WI38 (cell line): ENCODE measurements at regions not wholly inside any gene's neighbourhood (a gene's known extent, or its start where the extent isn't known, plus 50 kb on each side); places are given as distances from the start of the nearest gene placed in this dataset.

Experiments used
- H3K4me3 ChIP-seq: 2 replicates; pipeline ENCODE4 v1.5.1; 2011; ENCODE audit warnings: low read depth, mild to moderate bottlenecking, control low read depth, low read length
- TF ChIP-seq, protein P1 (sequence below): IDR thresholded peaks from 2 replicates; pipeline ENCODE4 v1.5.1; 2012; ENCODE audit warnings: low read depth, mild to moderate bottlenecking, control low read depth, low read length

DNA sequence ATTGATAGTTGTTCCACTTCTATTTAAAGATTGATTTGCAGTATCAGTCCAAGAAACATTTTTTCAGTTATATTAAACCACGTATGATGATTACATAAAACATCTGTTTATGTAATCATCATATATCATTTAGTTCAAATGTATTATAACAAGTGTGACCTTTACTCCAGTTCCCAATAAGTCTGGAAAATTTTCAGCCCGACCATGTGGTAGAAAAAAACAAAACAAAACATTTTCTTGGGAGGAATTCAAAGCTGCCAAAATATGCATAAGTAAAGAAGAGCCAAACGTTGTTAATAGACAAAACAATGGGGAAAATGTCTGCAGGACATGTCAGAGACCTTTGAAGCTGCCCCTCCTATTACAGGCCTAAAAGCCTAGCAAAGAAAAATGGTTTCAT, 709.1 kb downstream of the FAT4 start:
- H3K4me3 ChIP-seq: no peak overlapping the region
- TF ChIP-seq, protein P1, sequence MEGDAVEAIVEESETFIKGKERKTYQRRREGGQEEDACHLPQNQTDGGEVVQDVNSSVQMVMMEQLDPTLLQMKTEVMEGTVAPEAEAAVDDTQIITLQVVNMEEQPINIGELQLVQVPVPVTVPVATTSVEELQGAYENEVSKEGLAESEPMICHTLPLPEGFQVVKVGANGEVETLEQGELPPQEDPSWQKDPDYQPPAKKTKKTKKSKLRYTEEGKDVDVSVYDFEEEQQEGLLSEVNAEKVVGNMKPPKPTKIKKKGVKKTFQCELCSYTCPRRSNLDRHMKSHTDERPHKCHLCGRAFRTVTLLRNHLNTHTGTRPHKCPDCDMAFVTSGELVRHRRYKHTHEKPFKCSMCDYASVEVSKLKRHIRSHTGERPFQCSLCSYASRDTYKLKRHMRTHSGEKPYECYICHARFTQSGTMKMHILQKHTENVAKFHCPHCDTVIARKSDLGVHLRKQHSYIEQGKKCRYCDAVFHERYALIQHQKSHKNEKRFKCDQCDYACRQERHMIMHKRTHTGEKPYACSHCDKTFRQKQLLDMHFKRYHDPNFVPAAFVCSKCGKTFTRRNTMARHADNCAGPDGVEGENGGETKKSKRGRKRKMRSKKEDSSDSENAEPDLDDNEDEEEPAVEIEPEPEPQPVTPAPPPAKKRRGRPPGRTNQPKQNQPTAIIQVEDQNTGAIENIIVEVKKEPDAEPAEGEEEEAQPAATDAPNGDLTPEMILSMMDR: no peak

DNA sequence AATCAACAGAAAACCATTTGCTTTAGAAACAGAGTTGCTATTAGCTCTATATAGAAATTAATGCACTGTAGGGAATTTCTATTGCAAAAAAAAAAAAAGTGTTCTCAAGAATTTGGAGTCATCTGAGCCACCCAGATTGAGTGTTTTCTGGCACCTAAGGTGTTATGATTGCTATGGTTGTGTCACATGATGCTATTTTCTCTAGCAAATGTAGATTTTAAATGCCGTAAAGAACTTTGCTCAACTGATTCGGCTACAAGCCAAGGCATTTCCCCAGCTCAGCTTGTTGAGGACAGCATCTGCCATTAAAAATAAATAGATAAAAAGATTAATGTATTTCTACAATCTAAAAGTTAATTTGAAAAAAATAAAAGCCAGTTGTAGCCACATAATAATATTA, 712.8 kb downstream of the FAT4 start:
- H3K4me3 ChIP-seq: no peak overlapping the region
- TF ChIP-seq, protein P1: no peak

DNA sequence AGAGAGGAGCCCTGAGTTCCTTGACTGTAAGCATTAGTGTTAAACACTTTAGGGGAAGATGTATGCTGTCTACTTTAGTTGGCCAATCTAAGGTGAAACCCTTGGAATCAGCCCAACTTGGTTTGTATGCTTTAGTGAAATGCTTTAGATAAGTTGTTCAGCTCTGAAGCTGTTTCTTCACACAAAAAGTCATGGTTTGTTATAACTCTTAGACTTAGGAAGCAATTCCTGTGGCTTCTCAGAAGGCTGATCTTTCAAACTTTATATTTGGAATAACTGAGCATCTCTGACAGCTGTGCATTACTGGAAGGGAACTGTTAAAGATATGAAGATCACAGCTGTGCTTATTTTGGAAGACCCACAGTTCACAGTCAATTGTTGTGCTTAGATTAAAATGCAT, 714.1 kb downstream of the FAT4 start:
- TF ChIP-seq, protein P1: no peak

DNA sequence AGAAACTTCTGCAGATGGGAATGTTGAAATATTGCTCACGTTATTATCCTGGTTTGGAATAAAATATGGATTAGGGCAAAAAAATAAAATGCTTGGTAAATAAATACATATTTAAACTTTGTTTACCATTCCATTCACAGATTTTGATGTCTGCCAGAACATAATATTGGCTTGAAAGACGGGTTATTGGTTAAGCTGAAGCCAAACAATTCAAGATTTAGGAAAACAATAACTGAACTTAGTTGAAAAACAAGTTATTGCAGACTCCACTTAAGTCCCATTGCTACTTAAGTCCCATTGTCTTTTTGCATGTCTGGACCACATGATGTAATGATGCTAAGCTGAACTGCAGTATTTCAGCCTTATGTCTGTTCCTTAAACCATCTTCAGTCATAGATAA, 722.5 kb downstream of the FAT4 start:
- TF ChIP-seq, protein P1: no peak
- H3K4me3 ChIP-seq: no peak overlapping the region

More for the DNA sequence above, 714.1 kb downstream of the FAT4 start:
- H3K4me3 ChIP-seq: no peak overlapping the region

DNA sequence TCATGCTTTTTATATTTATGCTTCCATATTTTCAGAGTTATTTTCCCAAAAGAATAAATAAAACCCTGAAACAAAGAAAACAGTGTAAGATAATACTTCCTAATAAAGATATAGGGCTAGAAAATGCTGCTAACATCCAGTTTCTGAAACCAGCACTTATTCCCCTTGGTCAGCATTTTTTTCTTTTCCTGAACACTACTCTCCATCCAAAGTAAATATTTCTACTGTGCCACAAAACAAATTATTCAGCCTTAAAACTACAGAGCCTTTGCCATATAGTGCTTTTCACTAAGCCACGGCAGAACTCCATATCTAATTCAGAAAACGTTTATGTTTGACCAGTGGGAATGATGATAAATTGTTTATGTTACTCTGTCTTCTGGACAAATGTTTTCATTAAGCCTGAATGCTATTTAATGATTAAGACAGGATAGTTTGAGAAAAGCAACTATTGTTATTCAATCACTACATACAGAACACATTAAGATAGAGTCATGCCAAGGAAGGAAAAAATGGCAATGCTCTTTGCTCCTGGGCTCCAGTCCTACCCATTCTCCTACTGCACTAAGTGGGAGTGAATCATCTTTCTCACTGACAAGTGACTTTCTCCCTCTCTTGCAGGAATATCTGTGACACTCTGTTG, 723.9 kb downstream of the FAT4 start:
- H3K4me3 ChIP-seq: no peak overlapping the region
- TF ChIP-seq, protein P1: no peak

DNA sequence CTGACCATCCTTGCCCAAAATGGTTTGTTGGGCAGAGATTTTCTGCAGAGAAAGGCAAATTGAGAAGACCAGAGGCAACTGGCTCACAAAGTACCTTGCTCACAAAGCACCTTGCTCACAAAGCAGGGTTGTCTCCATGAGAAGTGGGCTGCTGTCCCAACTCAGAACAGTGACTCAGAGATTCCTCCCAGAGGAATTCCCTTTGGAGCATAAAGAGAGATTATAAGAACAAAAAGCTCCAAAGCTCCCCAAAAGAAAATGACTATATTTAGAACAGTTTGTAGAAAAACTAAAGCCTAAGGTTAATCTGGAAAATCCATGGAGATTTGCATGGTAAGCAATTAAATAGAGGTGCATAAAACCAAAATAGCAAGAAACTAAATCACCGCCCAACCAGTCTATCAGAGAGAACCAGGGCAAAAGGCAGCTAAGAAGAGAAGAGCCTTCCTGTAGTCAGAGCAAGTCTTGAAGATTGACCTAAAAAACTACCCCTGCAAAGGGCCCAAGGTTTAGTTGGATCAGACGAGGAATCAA, 731.4 kb downstream of the FAT4 start:
- H3K4me3 ChIP-seq: no peak overlapping the region
- TF ChIP-seq, protein P1: no peak

DNA sequence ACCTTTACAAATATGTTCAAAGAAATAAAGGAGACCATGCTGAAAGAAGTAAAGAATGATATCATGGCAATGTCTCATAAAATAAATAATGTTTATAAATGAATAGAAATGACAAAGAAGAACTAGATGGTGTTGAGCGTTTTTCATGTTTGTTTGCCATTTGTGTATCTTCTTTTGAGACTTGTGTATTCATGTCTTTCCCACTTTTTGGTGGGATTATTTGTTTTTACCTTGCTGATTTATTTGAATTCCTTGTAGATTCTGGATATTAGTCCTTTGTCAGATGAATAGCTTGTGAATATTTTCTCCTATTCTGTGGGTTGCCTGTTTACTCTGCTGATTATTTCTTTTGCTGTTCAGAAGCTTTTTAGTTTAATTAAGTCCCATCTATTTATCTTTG, 732.4 kb downstream of the FAT4 start:
- no peak overlapping the region for H3K4me3 ChIP-seq
- TF ChIP-seq, protein P1: no peak
